HG02943 (cell line): ENCODE measurements at regions not wholly inside any gene's neighbourhood (a gene's known extent, or its start where the extent isn't known, plus 50 kb on each side); places are given as distances from the start of the nearest gene placed in this dataset.
"Not testable (repeated sequence)": the region's sequence is repeated elsewhere in the genome, so short reads cannot be mapped to it uniquely, and the experiment has no call there.

Source experiments
- ATAC-seq: cut with Tn5 transposase; IDR thresholded peaks from one replicate; pipeline ENCODE4 v1.9.1; 2021; ENCODE audit warnings: mild to moderate bottlenecking, low read depth, moderate library complexity; ENCODE audit not compliant: unreplicated experiment

DNA sequence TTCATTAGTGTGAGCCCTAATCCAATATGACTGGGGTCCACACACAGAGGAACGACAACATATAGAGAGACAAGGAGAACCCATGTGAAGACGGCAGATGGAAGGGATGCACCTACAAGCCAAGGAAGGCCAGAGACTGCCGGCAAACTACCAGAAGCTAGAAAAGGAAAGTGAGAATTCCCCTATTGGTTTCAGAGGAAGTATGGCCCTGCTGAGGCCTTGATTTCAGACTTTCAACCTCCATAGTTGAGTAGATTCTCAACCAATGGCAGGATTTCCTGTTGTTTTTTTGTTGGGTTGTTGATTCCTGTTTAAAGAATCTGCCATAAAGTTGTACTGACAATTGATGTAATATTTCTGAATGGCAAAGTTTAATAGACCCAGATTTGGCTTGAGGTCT is 241.5 kb downstream of the SATB2 start:
- no peak for ATAC-seq

DNA sequence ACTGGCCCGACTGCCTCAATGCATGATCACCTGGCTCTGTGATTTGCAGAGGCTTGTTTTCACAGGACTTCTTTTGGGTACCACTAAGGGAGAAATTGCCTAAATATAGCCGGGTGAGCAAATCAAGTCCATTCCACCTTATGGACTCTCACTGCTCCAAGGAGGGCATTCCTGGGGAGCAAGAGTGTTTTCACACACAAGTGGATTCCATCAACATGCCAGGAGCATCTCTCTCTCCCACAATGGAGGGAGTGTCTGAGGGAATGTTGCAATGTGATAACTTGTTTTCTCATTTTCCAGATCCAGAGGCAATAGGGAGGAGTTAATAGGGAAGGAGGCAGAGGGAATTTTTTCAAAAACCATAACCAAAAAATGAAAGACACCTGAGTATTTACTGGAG is 250.7 kb downstream of the SATB2 start:
- ATAC-seq = no peak

DNA sequence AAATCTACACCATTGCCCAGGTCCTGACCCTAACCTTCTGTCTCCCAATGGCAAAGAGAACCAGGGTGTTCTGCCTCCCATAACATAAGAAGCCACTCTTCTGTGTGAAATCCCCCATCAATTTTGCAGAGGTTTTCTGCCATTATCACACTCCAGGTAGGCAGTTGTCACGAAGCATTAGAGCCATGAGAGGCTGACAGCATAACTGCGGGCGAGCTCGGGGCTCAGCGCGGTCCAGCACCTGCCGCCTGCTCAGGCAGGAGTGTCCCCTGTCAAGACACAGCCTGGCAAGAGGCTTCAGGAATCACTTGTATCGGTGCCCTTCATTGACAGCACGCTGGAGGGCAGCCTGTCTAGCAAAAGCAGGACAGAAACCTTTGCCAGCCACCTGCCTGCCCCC is 251.2 kb downstream of the SATB2 start:
- ATAC-seq = no peak

DNA sequence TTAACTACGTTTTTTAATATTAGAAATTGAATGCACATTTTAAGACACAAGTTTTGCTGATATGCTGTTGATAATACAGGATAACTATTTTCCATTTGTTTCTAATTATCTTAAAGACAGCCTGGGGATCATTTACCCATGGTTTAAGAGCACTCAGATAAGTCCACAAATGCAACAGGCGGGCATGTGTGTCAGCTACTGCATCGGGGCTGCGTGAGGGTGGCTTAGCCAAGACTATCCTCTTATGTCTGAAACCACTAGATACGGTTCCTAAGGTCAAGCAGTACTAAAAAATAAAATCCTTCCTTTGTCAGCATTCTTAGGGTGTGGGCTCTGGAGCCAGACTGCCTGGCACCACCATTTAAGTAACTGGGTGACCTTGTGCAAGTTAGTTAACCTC is 254.8 kb downstream of the SATB2 start:
- ATAC-seq = no peak

DNA sequence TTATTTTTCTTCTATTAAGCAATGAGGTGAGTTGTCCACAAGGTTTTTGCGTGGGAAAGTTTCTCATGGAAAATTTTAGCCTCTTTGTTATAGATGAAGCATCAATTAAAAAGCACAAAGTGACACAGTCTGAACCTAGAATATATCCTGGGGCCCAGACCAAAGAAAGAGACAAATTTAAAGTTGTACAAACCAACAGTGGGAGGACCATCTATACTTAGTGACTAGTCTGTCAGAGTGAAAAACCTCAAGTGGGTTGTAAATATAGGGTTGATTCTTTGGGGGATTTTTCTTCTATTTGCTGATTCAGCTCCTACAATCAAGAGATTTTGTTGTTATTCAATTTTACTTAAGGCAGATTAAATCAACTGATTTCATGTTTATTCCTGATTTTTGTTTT is 256.2 kb downstream of the SATB2 start:
- ATAC-seq = no peak

DNA sequence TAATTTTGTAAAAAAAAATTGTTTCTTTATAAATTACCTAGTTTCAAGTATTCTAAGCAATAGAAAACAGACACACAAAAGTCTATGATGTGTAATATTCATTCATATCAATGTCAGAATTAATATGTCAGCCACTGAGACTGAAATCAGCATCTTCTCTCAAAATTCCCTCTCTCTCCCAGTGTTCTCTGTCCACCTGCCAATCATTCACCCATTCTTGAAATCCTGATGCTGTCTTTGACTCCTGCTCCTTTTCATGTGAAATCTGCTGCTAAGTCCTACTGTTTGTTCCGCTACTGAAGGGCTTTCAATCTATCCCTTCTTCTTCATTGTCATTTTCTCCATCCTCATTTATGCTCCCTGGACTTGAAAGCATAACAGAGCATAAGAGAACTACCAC is 257.9 kb downstream of the SATB2 start:
- ATAC-seq = no peak

DNA sequence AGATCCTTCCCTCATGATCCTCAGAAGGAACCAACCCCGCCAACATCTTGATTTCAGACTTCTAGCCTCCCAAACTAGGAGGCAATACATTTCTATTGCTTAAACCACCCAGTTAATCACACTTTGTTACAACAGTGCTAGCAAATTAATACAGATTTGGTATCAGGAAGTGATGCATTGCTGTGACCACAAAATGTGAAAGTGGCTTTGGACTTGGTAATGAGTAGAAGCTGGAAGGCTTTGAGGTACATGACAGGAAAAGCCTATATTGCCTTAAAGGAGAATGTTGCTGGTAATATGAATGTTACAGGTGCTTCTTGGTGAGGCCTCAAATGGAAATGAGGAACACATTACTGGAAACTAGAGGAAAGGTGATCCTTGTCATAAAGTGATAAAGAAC is 260.3 kb downstream of the SATB2 start:
- no peak for ATAC-seq

DNA sequence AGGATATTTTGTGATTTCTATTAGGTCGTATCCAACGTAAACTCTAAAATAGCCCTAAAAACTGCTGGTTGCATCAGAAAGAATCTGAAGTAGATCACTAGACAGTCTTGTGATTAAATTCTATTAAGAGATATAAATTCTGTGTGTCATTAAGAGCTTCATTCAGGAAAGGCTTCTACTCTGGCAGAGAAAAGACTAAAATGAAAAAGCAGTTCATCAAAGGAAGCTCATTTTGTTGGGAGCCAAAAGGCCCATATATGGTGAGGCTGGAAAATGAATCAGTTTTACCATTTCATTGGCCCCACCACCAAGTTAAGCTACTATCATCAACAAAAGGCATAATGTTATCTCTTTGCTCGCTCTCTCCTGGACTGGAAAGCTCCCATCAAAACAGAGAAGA is 261.1 kb downstream of the SATB2 start:
- no peak for ATAC-seq

DNA sequence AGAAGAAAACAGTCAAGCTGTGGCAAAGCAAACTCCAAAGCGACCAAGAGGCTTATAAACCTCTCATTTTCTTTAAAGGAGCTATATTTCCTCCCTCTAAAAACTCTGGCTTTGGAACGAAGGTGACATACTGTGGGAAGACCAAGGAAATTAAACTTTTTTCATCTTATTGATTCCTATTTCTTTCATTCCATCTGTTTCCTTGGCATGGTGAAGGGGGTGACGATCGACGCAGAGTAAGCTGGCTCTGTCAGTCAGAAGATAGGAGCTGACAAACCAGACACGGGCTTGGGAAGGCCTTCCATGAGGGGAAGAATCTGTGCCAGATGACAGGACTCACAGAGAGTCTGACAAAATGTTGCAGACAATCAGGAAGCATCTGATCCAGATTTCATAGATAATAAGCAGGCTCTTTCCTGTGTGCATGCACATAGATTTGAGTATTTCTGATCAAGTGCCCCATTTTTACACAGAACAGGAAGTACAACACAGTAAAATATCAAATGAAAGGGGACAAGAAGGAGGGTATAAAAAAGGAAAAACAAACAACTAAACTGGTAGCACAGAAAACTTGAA is 261.7 kb downstream of the SATB2 start:
- no peak for ATAC-seq

DNA sequence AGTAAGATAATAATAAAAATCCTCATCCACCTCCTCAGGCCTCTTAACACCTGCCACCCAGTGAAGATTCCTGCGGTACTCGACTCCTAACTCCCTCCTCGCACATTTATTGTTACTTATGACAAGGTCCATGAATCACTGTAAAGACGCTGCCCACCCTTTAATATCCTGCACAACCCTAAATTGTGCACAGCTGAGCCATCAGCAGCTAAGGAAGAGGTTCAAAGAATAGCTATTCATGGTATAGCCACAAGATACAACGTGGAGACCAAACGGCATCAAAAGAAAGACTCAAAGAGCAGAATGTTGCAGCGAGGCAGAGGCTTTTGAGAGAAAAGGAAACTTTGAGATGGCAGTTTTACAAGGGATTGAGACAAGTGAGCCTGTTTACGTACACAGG is 266.3 kb downstream of the SATB2 start:
- ATAC-seq = no peak

DNA sequence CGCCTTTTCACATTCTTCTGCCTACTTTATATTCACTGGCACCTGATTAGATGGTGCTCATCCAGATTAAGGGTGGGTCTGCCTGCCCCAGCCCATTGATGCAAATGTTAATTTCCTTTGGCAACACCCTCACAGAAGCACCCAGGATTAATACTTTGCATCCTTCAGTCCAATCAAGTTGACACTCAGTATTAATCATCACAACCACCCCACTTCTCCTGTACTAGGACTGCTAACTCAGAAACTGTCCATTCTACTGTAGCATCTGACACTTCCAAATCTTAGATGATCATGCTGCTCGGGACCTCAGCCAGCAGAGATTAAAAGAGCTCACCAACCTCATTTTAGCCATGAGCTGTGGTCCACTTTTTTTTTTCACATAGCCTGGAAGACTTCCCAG is 268.5 kb downstream of the SATB2 start:
- ATAC-seq = no peak

DNA sequence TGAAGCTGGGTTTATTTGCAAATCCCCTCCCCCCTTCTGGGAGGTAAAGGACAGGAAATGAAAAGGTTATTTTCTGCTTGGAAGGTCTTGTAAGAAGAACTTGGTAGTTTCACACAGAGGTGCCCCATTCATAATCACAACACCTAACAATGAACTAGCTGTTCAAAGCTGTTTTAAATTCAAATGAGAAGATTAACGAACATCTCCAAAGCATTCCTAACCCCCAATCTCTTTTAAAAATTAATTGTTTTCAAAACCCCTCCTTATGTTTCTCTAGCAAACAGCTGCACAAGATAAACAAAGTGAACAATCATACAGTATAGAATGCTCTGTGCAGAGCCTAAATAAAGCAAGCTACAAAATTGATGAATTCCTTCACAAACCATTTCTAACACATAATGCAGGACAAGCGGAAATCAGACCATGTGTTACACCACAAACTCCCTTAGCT is 271.4 kb downstream of the SATB2 start:
- no peak for ATAC-seq

DNA sequence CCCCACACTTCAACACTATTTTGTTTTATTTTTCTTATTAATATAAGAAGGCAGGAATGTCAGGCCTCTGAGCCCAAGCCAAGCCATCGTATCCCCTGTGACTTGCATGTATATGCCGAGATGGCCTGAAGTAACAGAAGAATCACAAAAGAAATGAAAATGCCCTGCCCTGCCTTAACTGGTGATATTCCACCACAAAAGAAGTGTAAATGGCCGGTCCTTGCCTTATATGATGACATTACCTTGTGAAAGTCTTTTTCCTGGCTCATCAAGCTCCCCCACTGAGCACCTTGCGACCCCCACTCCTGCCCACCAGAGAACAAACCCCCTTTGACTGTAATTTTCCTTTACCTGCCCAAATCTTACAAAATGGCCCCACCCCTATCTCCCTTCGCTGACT is 272.6 kb downstream of the SATB2 start:
- ATAC-seq = not testable (repeated sequence)

DNA sequence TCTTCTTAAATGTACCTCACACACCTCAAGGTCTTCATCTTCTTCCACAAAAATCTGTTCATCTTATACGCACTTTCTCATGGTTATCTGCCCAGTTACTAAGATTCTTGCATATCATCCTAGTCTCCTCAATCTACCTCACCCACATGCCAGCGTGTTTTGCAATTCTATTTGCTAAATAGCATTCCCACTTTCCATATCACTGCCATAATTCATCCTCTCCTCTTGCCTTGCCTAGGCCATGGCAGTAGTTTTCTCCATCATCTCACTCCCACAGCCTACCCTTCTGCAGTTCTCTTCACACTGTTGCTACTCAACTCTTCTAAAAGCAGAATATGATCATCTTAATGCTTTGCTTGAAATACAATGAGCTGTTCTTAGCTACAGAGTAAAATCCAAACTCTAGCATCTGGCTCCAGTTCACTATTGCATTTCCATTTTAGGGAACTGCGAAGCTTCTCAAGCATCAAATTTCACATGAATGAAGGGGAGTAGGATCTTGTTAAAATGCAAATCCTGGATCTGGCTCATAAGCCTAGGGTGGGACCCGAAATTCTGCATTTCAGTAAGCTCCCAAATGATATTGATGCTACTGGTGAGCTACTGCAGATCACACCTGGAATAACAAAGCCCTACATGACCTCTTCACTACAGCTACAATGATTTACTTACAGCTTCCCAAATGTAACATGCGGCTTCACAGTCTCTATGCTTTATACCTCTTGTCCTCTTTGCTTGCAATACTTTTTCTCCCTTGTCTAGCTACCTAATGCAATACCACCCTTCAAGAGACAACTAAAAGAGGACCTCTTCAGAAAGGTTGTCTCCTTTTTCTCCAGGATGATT is 293.9 kb downstream of the SATB2 start:
- no peak for ATAC-seq

DNA sequence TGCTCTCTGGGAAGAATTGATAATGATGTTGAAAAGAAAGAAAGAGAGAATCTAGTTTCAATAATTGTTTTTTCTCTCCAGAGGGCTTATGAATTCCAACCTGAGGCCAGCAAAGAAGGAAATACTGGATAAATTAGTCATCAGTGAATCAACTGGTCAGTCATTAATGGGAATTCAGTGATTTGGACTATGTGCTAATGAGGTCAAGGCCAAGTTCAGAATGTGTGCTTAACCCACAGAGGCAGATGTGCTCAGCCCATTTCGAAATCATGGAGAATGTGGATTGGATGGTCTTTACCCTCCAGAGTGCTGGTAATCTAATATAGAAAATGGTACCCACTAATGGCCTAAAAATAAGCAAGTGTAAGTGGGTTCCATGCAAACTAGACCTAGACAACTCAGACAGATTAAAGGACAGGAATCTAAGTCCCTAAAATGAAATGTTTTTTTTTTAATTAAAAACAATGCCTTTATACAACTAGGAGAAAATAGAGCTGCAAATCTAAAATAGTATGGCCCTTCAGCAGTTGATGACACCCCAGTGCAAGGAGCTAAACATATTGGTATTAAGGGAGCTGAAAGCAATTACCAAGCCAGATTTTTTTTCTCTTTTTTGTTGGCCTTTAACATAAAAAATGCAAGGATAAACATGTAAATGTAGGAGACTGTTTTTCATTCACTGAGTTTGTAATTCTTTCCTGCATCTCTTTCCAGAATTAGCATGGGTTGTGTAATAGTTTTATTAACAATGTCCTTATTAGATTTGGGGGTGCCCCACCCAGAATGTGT is 296.9 kb downstream of the SATB2 start:
- ATAC-seq = no peak

DNA sequence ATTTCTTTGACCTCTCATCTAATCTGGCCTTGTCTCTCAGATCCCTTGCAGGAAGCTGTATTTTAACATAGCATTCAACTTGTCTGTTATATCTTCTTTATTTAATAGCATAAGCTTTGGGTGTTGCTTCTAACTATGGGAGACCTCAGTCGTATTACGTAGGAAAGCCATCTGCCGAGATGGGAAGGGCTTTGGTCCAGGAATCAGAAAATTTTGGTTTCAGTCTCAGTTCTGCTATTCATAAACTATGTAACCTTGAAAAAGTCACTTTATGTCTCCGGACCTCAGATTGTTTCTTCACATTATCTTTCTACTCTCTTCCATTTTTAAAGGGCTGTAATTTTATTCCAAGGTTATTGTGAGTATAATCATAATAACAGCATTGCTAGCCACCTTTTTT is 297.7 kb downstream of the SATB2 start:
- no peak for ATAC-seq

DNA sequence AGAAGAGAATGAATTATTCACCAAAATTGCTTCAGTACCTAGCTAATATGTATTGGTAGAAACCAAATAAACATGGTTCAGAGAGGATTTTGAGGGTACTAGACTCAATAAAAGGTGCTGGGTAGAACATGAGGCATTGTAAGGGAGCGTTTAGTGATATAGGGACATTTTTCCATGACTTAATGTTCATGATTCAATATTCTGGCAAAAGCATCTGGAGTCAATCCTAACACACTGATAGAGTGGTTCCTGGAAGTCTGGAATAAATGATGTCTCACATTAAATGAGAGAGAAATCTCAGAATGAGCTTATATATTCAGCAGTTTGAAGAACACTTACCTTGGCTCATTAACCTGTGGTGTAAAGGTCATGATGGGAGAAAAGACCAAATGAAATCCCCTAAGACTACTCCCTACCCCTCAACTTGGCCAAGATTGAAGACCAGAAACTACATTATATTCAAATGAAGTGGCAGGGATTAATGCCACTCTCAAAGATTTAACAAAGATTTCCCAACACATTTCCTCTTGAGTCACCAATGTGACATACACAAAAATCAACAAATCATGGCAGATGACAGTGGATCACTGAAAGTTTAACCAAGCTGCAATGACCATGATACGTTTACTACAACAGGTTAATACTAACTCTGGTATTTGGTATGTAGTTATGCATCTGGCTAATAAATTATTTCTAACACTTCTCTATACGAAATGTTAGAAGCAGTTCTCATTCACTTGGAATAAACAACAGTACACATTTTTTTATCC is 309.5 kb downstream of the SATB2 start:
- ATAC-seq = no peak

DNA sequence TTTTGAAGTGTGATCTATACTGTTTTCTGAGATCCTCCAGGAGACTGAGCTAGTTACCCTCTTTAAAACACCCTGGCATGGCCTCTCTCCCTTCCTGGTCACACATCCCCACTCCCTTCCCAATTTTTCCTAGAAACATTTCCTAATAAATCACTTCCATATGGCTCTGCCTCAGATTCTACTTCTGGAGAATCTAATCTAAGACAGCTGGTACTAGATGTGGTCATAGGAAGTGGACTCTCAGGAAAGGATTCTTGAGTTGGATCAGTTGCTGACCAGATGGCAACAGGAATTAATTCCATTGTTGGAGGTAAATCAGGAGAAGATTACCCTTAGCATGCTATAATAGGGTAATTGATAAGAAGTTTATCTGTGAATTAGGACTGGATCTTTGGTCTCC is 310.5 kb downstream of the SATB2 start:
- no peak for ATAC-seq

DNA sequence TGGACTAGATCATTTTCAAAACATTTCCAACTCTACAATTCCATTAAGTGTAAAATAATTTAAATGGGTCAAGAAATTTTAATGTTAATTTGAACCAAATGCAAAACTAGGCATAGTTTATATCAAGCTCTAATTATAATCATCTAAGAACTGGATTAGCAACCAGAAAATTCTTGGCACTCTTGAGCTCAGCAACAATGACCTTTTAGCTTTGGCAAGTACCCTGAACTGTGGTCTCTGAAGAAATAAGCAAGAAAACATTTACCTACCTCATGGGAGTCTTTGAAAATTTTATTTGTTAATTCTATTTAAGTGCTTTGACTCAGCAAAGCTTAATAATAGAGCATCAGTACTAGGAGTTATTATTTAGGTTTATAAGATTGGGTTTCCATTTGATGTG is 313.2 kb downstream of the SATB2 start:
- ATAC-seq = no peak

DNA sequence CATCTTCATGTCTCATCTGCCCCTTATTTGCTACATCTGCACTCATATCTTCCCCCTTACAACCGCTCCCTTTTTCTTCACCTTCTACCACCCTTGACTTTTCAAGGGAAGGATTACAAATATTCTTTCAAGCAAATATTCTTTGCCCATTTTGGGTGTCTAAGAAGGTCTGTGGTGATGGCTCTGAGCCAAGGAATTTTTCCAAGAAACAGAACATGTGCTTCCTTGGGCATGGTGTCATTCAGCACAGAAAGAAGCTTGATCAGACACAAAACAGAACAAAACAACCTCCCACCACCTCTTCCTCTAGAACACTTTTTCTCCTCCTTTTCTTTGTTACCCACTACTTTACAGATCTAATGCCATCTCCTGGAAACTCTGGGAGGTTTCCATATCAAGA is 313.7 kb downstream of the SATB2 start:
- no peak for ATAC-seq

DNA sequence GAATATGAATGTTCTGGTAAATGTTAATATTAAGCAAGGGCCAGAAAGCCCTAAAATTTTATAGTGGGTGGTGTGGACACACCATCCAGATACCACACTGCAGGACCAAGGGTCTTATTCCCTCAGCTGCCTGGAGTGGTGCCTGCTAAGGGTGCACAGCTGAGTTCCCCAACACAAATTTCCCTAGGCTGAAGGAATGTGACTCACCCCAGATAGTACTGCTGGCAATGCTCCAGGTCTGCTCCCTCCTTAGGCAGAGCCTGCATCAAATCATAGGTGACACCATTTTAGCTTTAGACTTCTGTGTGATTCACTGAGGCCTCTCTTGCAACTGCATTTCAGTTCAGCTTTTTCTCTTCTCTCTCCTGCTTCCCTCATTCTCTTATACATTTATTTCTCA is 321.1 kb downstream of the SATB2 start:
- no peak for ATAC-seq
